Lung (tissue), 11 donors: ENCODE measurements at regions not wholly inside any gene's neighbourhood (a gene's known extent, or its start where the extent isn't known, plus 50 kb on each side); places are given as distances from the start of the nearest gene placed in this dataset.

Source experiments
- ATAC-seq: fragments of 200-7000 bp; cut with Tn5 transposase; one replicate; pipeline ENCODE4 v1.9.1; 2020; ENCODE audit warnings: moderate number of reproducible peaks; ENCODE audit not compliant: insufficient read depth, low FRiP score
- DNase-seq, 3 donors: peaks; one replicate each; pipeline ENCODE4 v3.0.0-alpha.2; 2013 to 2017
- H3K27ac ChIP-seq, 2 donors: one replicate each; pipeline ENCODE4 v1.5.1; 2013; ENCODE audit warnings: mild to moderate bottlenecking in 2 of 2, moderate library complexity in 2 of 2, control low read depth in 1 of 2, inconsistent platforms in 1 of 2, low read depth in 1 of 2, low read length in 1 of 2
- H3K27me3 ChIP-seq, 3 donors: one replicate each; pipeline ENCODE4 v1.5.1; 2013; ENCODE audit warnings: low read length in 2 of 3; ENCODE audit not compliant: control insufficient read depth in 3 of 3, insufficient read depth in 3 of 3
- H3K36me3 ChIP-seq, 4 donors: one replicate each; pipeline ENCODE4 v1.5.1; 2013; ENCODE audit warnings: low read length in 4 of 4, mild to moderate bottlenecking in 1 of 4, moderate library complexity in 1 of 4; ENCODE audit not compliant: control insufficient read depth in 4 of 4, insufficient read depth in 4 of 4
- H3K4me1 ChIP-seq, 5 donors: one replicate each; pipeline ENCODE4 v1.5.1; 2013; ENCODE audit warnings: low read length in 5 of 5, mild to moderate bottlenecking in 2 of 5, moderate library complexity in 1 of 5; ENCODE audit not compliant: control insufficient read depth in 5 of 5, insufficient read depth in 5 of 5
- H3K4me3 ChIP-seq: one replicate; pipeline ENCODE4 v1.5.1; 2013; ENCODE audit warnings: mild to moderate bottlenecking, control low read depth, moderate library complexity
- H3K9ac ChIP-seq, 2 donors: one replicate each; pipeline ENCODE4 v1.5.1; 2013; ENCODE audit warnings: low read length in 2 of 2, control low read depth in 1 of 2; ENCODE audit not compliant: insufficient read depth in 1 of 2
- H3K9me3 ChIP-seq, 4 donors: one replicate each; pipeline ENCODE4 v1.5.1; 2013; ENCODE audit warnings: low read length in 3 of 4, mild to moderate bottlenecking in 1 of 4, moderate library complexity in 1 of 4; ENCODE audit not compliant: control insufficient read depth in 4 of 4, insufficient read depth in 3 of 4
- CTCF ChIP-seq: IDR thresholded peaks from 2 replicates; pipeline ENCODE4 v1.5.1; 2012; ENCODE audit warnings: mild to moderate bottlenecking; ENCODE audit errors: control extremely low read depth, extremely low read depth
- WGBS, 2 donors: extraction: QIAGEN DNeasy Blood & Tissue Kit; methylation state at CpG; one replicate each; pipeline ENCODE4 v1.1.7; 2013; 5-methylcytosine and 5-hydroxymethylcytosine counted together
- donor health status: control.
- donor health status: control.
- donor health status: Bipolar disorder and iron deficiency.
- donor health status: healthy.
- donor health status: DM: yes; HTN: yes; CAD: no.

- Histone ChIP-seq H3K9ac (no peak overlapping the region), H3K27me3 (no peaks in the 10 kb centered on the region), H3K36me3 (no peaks in the 10 kb centered on the region), H3K27ac (no peak overlapping the region), H3K4me3 (no peak overlapping the region), H3K9me3 (no peaks in the 10 kb centered on the region), H3K4me1 (peaks cover 0 to 27% (median 2%) of the 10 kb centered on the region in 5 donors)
- 90 to 92% methylated on average over 4 of the region's 4 CpGs for WGBS, 2 donors
- no peak for ATAC-seq
- no peak for TF ChIP-seq CTCF
- no peak for DNase-seq
Measured at GRCh38 chr1:87829360-87829759, 500.7 kb downstream of the LMO4 start.

GRCh38 chr1:87830432-87830978, 501.8 kb downstream of the LMO4 start:
- ATAC-seq (no peak), DNase-seq (no peak)
- H3K36me3 ChIP-seq = no peaks in the 10 kb centered on the region
- no peak overlapping the region for H3K4me3 ChIP-seq
- H3K27me3 ChIP-seq = no peaks in the 10 kb centered on the region
- 28 to 58% methylated on average over 1 of the region's 1 CpG for WGBS, 2 donors
- no peaks in the 10 kb centered on the region for H3K9me3 ChIP-seq
- TF ChIP-seq CTCF = no peak
- H3K9ac ChIP-seq = no peak overlapping the region
- peaks cover 0 to 27% (median 2%) of the 10 kb centered on the region in 5 donors for H3K4me1 ChIP-seq
- no peak overlapping the region for H3K27ac ChIP-seq

- no peak for TF ChIP-seq CTCF
- H3K9ac ChIP-seq = no peak overlapping the region
- WGBS, 2 donors = 64 to 67% methylated on average over 5 of the region's 5 CpGs
- H3K27ac ChIP-seq = no peak overlapping the region
- no peak for ATAC-seq
- H3K4me3 ChIP-seq = no peak overlapping the region
- no peaks in the 10 kb centered on the region for H3K9me3 ChIP-seq
- H3K36me3 ChIP-seq = no peaks in the 10 kb centered on the region
- peak; percentile 79 to 88 (median 81) for DNase-seq
- H3K27me3 ChIP-seq = no peaks in the 10 kb centered on the region
- H3K4me1 ChIP-seq = peaks cover 0 to 15% (median 0%) of the 10 kb centered on the region in 5 donors
Measured at GRCh38 chr1:87833166-87833565, 504.5 kb downstream of the LMO4 start.

- H3K9ac ChIP-seq = no peak overlapping the region
- no peak for DNase-seq
- no peak for TF ChIP-seq CTCF
- H3K9me3 ChIP-seq = no peaks in the 10 kb centered on the region
- H3K27me3 ChIP-seq = no peaks in the 10 kb centered on the region
- no peak overlapping the region for H3K27ac ChIP-seq
- peaks cover 0 to 15% (median 0%) of the 10 kb centered on the region in 5 donors for H3K4me1 ChIP-seq
- no peak for ATAC-seq
- WGBS, 2 donors = 86 to 93% methylated on average over 4 of the region's 4 CpGs
- no peaks in the 10 kb centered on the region for H3K36me3 ChIP-seq
- no peak overlapping the region for H3K4me3 ChIP-seq
Measured at GRCh38 chr1:87834151-87834550, 505.5 kb downstream of the LMO4 start.
